ENCODE measurements at regions not wholly inside any gene's neighbourhood (a gene's known extent, or its start where the extent isn't known, plus 50 kb on each side); places are given as distances from the start of the nearest gene placed in this dataset.

GRCh38 chr14:22046063-22046462, 372.4 kb upstream of the OR4E1 start:
- Histone ChIP-seq H3K4me3 (no peak overlapping the region), H3K9me3 (no peaks in the 10 kb centered on the region), H3K27ac (no peak overlapping the region), H3K36me3 (no peaks in the 10 kb centered on the region), H3K27me3 (no peaks in the 10 kb centered on the region), H3K4me1 (no peaks in the 10 kb centered on the region)
- DNase-seq (ENCODE audit: low spot score in 2 of 2): no peak
- TF ChIP-seq EP300 (IDR thresholded peaks at IDR 0.05): no peak
- TF ChIP-seq POLR2A (IDR thresholded peaks at IDR 0.05): no peak
- no peak for TF ChIP-seq POLR2AphosphoS5 (IDR thresholded peaks at IDR 0.05)
- no peak for TF ChIP-seq CTCF (IDR thresholded peaks at IDR 0.05)
- 69% methylated on average over 3 of the region's 3 CpGs for WGBS

- 70% methylated on average over 5 of the region's 5 CpGs for WGBS
- Histone ChIP-seq H3K27ac (no peak overlapping the region), H3K27me3 (no peaks in the 10 kb centered on the region), H3K9me3 (no peaks in the 10 kb centered on the region), H3K4me3 (no peak overlapping the region), H3K36me3 (no peaks in the 10 kb centered on the region), H3K4me1 (no peaks in the 10 kb centered on the region)
- no peak for DNase-seq (ENCODE audit: low spot score in 2 of 2)
- TF ChIP-seq POLR2AphosphoS5 (IDR thresholded peaks at IDR 0.05) (no peak), EP300 (IDR thresholded peaks at IDR 0.05) (no peak), CTCF (IDR thresholded peaks at IDR 0.05) (no peak), POLR2A (IDR thresholded peaks at IDR 0.05) (no peak)
These were observed 370.6 kb upstream of the OR4E1 start for GRCh38 chr14:22044193-22044592.

DNA sequence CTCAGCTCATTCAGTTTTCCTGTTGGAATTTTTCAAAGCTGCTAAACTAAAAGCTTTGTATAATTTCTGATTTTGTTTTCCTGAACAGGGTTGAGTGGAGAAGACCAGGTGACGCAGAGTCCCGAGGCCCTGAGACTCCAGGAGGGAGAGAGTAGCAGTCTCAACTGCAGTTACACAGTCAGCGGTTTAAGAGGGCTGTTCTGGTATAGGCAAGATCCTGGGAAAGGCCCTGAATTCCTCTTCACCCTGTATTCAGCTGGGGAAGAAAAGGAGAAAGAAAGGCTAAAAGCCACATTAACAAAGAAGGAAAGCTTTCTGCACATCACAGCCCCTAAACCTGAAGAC, 367.1 kb upstream of the OR4E1 start:
- Histone ChIP-seq H3K36me3 (no peaks in the 10 kb centered on the region), H3K9me3 (no peaks in the 10 kb centered on the region), H3K27me3 (no peaks in the 10 kb centered on the region), H3K27ac (no peak overlapping the region), H3K4me1 (no peaks in the 10 kb centered on the region), H3K4me3 (no peak overlapping the region)
- TF ChIP-seq EP300 (IDR thresholded peaks at IDR 0.05) (no peak), POLR2AphosphoS5 (IDR thresholded peaks at IDR 0.05) (no peak), CTCF (IDR thresholded peaks at IDR 0.05) (no peak), POLR2A (IDR thresholded peaks at IDR 0.05) (no peak)
- 88% methylated on average over 3 of the region's 3 CpGs for WGBS
- DNase-seq (ENCODE audit: low spot score in 2 of 2): no peak

DNA sequence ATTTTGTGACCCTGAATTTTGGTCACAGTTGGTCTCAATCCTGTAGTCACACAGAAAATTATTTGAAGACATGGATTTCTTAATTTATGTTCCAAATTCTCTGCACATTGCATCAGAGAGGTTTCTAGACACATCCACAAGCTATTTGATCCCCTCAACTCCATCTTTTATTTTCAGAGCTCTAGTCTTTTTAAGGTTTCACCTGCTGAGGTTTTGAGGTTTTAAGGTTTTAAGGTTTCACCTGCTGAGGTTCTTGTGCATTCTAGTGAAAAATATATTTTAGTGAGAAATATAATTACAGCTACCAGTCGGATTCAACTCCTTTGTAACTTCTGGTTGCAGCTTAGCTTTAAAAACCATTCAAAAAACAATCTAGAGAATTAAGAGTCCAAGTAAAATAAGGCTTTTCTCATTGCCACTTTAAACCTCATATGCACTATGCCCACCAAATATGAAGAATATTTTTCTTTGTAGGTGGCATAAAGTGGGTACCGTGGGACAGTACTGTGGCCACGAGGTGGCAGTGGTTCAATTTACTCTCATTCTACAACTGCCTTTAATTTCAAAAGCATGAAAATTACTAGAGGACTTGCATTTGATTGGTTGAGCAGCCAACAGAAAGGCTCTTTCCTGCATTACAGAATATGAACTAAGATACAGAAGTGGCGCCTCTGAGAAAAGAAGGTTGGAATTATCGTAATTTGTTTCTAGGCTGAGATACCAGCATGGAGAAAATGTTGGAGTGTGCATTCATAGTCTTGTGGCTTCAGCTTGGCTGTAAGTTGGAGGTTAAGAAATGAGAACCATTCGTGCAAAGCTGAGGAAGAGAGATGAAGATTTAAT, 366.5 kb upstream of the OR4E1 start:
- no peaks in the 10 kb centered on the region for H3K4me1 ChIP-seq
- WGBS: 39% methylated on average over 6 of the region's 6 CpGs
- no peaks in the 10 kb centered on the region for H3K36me3 ChIP-seq
- H3K27ac ChIP-seq: no peak overlapping the region
- H3K4me3 ChIP-seq: no peak overlapping the region
- no peak for TF ChIP-seq CTCF (IDR thresholded peaks at IDR 0.05)
- no peak for TF ChIP-seq POLR2A (IDR thresholded peaks at IDR 0.05)
- no peak for TF ChIP-seq POLR2AphosphoS5 (IDR thresholded peaks at IDR 0.05)
- TF ChIP-seq EP300 (IDR thresholded peaks at IDR 0.05): no peak
- DNase-seq (ENCODE audit: low spot score in 2 of 2): no peak
- H3K27me3 ChIP-seq: no peaks in the 10 kb centered on the region
- no peaks in the 10 kb centered on the region for H3K9me3 ChIP-seq

DNA sequence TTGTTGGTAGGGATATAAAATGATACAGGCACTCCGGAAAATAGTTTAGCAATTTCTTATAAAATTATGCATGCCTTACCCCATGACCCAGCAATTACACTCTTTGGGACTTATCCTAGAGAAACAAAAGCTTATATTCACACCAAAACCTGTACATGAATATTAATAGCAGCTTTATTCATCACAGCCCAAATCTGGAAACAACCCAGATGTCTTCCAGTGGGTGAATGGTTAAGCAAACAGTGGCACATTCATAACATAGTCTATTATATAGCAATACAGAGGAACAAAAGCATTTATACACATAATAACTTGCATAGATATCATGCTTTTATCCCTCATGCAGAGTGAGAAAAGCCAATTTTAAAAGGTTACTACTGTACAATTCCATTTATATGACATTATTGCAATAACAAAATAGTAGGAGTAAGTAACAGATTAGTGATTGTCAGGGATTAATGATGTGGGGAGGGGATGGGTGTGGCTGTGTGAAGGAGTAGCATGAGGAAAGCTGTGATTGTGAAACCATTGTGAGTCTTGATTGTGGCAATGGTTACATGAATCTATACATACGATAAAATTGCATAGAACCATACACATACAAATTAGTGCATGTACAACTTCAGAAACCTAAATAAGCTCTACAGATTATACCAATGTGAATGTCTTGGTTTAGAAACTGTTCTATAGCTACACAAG, 363.1 kb upstream of the OR4E1 start:
- Histone ChIP-seq H3K9me3 (no peaks in the 10 kb centered on the region), H3K27ac (no peak overlapping the region), H3K4me3 (no peak overlapping the region), H3K36me3 (no peaks in the 10 kb centered on the region), H3K4me1 (no peaks in the 10 kb centered on the region), H3K27me3 (no peaks in the 10 kb centered on the region)
- no peak for DNase-seq (ENCODE audit: low spot score in 2 of 2)
- no peak for TF ChIP-seq EP300 (IDR thresholded peaks at IDR 0.05)
- TF ChIP-seq POLR2A (IDR thresholded peaks at IDR 0.05): no peak
- no peak for TF ChIP-seq CTCF (IDR thresholded peaks at IDR 0.05)
- TF ChIP-seq POLR2AphosphoS5 (IDR thresholded peaks at IDR 0.05): no peak
- WGBS: 58% methylated on average over 2 of the region's 2 CpGs
